H1 (cell line): ENCODE measurements at regions not wholly inside any gene's neighbourhood (a gene's known extent, or its start where the extent isn't known, plus 50 kb on each side); places are given as distances from the start of the nearest gene placed in this dataset.
A peak's percentile ranks its signal among the peaks of the same experiment; 100 is the strongest.
"Not testable (repeated sequence)": the region's sequence is repeated elsewhere in the genome, so short reads cannot be mapped to it uniquely, and the experiment has no call there.

Experiments used
- CTCF ChIA-PET: fragments of 300-600 bp; sonication (Branson Sonifier 250); formaldehyde crosslinking; loops from one replicate; lab custom pipeline; 2021; ENCODE audit not compliant: partially characterized antibody; lab: Charles Lee
- POLR2A ChIA-PET: fragments of 300-600 bp; sonication (Branson Sonifier 250); formaldehyde crosslinking; loops from one replicate; lab custom pipeline; 2021; ENCODE audit warnings: inconsistent platforms; ENCODE audit not compliant: partially characterized antibody; lab: Charles Lee
- DNase-seq, 2 experiments: peaks; one replicate each; pipeline versions ENCODE4 v3.0.0 to v3.0.0-alpha.2; 2010 to 2022; ENCODE audit warnings: low spot score in 2 of 2, low read depth in 1 of 2, mixed read lengths in 1 of 2
- FAIRE-seq: peaks from 2 replicates; lab custom pipeline; 2011; peaks lifted over from hg19 to GRCh38; lab: Jason Lieb, UNC
- H2AFZ ChIP-seq: 2 replicates; pipeline ENCODE4 v1.8.1; 2012; ENCODE audit warnings: low read length, inconsistent platforms
- H2AK5ac ChIP-seq: 2 replicates; pipeline ENCODE4 v1.6.1; 2013; ENCODE audit warnings: low read depth, low read length
- H2BK120ac ChIP-seq: replicated peaks from 2 replicates; pipeline ENCODE3; 2013; ENCODE audit warnings: low read depth, low read length, inconsistent platforms
- H2BK12ac ChIP-seq: 2 replicates; pipeline ENCODE4 v1.6.1; 2013; ENCODE audit warnings: low read depth, low read length
- H2BK15ac ChIP-seq: 2 replicates; pipeline ENCODE4 v1.6.1; 2013; ENCODE audit warnings: low read length
- H2BK20ac ChIP-seq: 2 replicates; pipeline ENCODE4 v1.6.1; 2013; ENCODE audit warnings: low read length
- H2BK5ac ChIP-seq: 2 replicates; pipeline ENCODE4 v1.6.1; 2013; ENCODE audit warnings: low read depth, low read length
- H3K14ac ChIP-seq: 2 replicates; pipeline ENCODE4 v1.6.1; 2013; ENCODE audit warnings: inconsistent platforms; ENCODE audit not compliant: insufficient read length
- H3K18ac ChIP-seq: 2 replicates; pipeline ENCODE4 v1.6.1; 2013; ENCODE audit warnings: low read length; ENCODE audit errors: extremely low read depth
- H3K23ac ChIP-seq: 2 replicates; pipeline ENCODE4 v1.6.1; 2013; ENCODE audit warnings: inconsistent platforms; ENCODE audit not compliant: insufficient read length
- H3K23me2 ChIP-seq: 2 replicates; pipeline ENCODE4 v1.6.1; 2013; ENCODE audit warnings: low read depth, low read length
- H3K27ac ChIP-seq: 2 replicates; pipeline ENCODE4 v1.6.1; 2011; ENCODE audit warnings: low read depth, low read length, inconsistent platforms
- H3K27me3 ChIP-seq, 4 experiments: replicated peaks in 1 of 4; 1 replicate in 1 of 4; 2 replicates in 3 of 4; pipeline versions ENCODE4 v1.6.1 to v1.8.1; 2011 to 2013; ENCODE audit warnings: low read length in 3 of 4, mild to moderate bottlenecking in 3 of 4, inconsistent platforms in 2 of 4, mixed read lengths in 2 of 4, moderate library complexity in 1 of 4; ENCODE audit not compliant: control insufficient read depth in 3 of 4, insufficient read depth in 3 of 4; ENCODE audit errors: extremely low read depth in 1 of 4
- H3K36me3 ChIP-seq, 4 experiments: 2 replicates each; pipeline versions ENCODE4 v1.6.1 to v1.8.1; 2011 to 2013; ENCODE audit warnings: mild to moderate bottlenecking in 4 of 4, low read length in 3 of 4, moderate library complexity in 2 of 4, control low read depth in 1 of 4, inconsistent platforms in 1 of 4; ENCODE audit not compliant: insufficient read depth in 4 of 4, control insufficient read depth in 2 of 4
- H3K4ac ChIP-seq: replicated peaks from 2 replicates; pipeline ENCODE3; 2013; ENCODE audit warnings: low read length, low read depth, mixed read lengths, inconsistent platforms; ENCODE audit not compliant: insufficient read length
- H3K4me1 ChIP-seq, 4 experiments: replicated peaks in 1 of 4; 1 replicate in 1 of 4; 2 replicates in 3 of 4; pipeline versions ENCODE4 v1.6.1 to v1.8.1; 2011 to 2013; ENCODE audit warnings: low read length in 3 of 4, inconsistent platforms in 2 of 4, mixed read lengths in 1 of 4; ENCODE audit not compliant: insufficient read depth in 4 of 4, control insufficient read depth in 3 of 4
- H3K4me2 ChIP-seq, 2 experiments: 2 replicates each; pipeline versions ENCODE4 v1.6.1 to v1.8.1; 2011 to 2013; ENCODE audit warnings: low read depth in 2 of 2, low read length in 2 of 2, control low read depth in 1 of 2, inconsistent platforms in 1 of 2, mild to moderate bottlenecking in 1 of 2; ENCODE audit not compliant: insufficient read depth in 1 of 2
- H3K4me3 ChIP-seq, 4 experiments: fragments of 200-600, 300-600 bp in 1 of 4; sonication (generic), shearing (Covaris generic), sonication (Bioruptor Twin) in 1 of 4; 2 replicates each; pipeline versions ENCODE4 v1.5.1 to v1.8.1; 2011 to 2016; ENCODE audit warnings: low read length in 4 of 4, low read depth in 3 of 4, control low read depth in 2 of 4, inconsistent platforms in 2 of 4, mild to moderate bottlenecking in 2 of 4, mixed read lengths in 1 of 4, moderate library complexity in 1 of 4; ENCODE audit not compliant: insufficient read depth in 2 of 4; ENCODE audit errors: extremely low read depth in 1 of 4
- H3K56ac ChIP-seq: replicated peaks from 2 replicates; pipeline ENCODE3; 2013; ENCODE audit warnings: low read depth, mild to moderate bottlenecking, mixed read lengths, low read length, inconsistent platforms; ENCODE audit not compliant: insufficient read length
- H3K79me1 ChIP-seq: 2 replicates; pipeline ENCODE4 v1.6.1; 2013; ENCODE audit warnings: low read depth, low read length, control low read depth
- H3K79me2 ChIP-seq, 2 experiments: 2 replicates each; pipeline versions ENCODE4 v1.6.1 to v1.8.1; 2012 to 2013; ENCODE audit warnings: low read length in 2 of 2, mild to moderate bottlenecking in 2 of 2, inconsistent platforms in 1 of 2; ENCODE audit not compliant: insufficient read depth in 2 of 2, control insufficient read depth in 1 of 2
- H3K9ac ChIP-seq, 4 experiments: replicated peaks in 1 of 4; 1 replicate in 1 of 4; 2 replicates in 3 of 4; pipeline versions ENCODE4 v1.6.1 to v1.8.1; 2011 to 2013; ENCODE audit warnings: low read depth in 3 of 4, low read length in 3 of 4, control low read depth in 2 of 4, mild to moderate bottlenecking in 2 of 4, moderate library complexity in 2 of 4, inconsistent platforms in 1 of 4; ENCODE audit errors: extremely low read depth in 1 of 4
- H3K9me3 ChIP-seq, 2 experiments: 2 replicates each; pipeline versions ENCODE4 v1.6.1 to v1.8.1; 2012 to 2013; ENCODE audit warnings: mild to moderate bottlenecking in 2 of 2, moderate library complexity in 2 of 2, control low read depth in 1 of 2, inconsistent platforms in 1 of 2, low read depth in 1 of 2, low read length in 1 of 2, mixed read lengths in 1 of 2; ENCODE audit not compliant: insufficient read depth in 2 of 2
- H4K20me1 ChIP-seq, 2 experiments: replicated peaks in 1 of 2; 2 replicates each; pipeline versions ENCODE3 to v1.8.1; 2011 to 2013; ENCODE audit warnings: inconsistent platforms in 2 of 2, low read length in 2 of 2, mild to moderate bottlenecking in 1 of 2; ENCODE audit not compliant: insufficient read depth in 2 of 2, control insufficient read depth in 1 of 2
- H4K5ac ChIP-seq: 2 replicates; pipeline ENCODE4 v1.6.1; 2013; ENCODE audit warnings: low read length, low read depth, mixed read lengths, inconsistent platforms; ENCODE audit not compliant: insufficient read length
- H4K8ac ChIP-seq: 2 replicates; pipeline ENCODE4 v1.8.0; 2013; ENCODE audit warnings: mild to moderate bottlenecking, moderate library complexity, low read length, inconsistent platforms; ENCODE audit not compliant: insufficient read depth; ENCODE audit errors: extremely low read depth
- H4K91ac ChIP-seq: replicated peaks from 2 replicates; pipeline ENCODE3; 2013; ENCODE audit warnings: low read length, mixed read lengths, inconsistent platforms; ENCODE audit not compliant: insufficient read length
- CBX5 ChIP-seq: fragments of 300-800, 300-1000 bp; sonication (generic); IDR thresholded peaks from 2 replicates; pipeline ENCODE4 v1.7.1; 2016; ENCODE audit warnings: antibody characterized with exemption, low read length, low read depth
- CREB1 ChIP-seq: IDR thresholded peaks from 2 replicates; pipeline ENCODE4 v1.6.1; 2012; ENCODE audit warnings: inconsistent platforms
- CTCF ChIP-seq, 3 experiments: IDR thresholded peaks; 1 replicate in 2 of 3; 2 replicates in 1 of 3; pipeline versions ENCODE4 v1.5.1 to v1.6.1; 2011; ENCODE audit warnings: low read length in 3 of 3, mild to moderate bottlenecking in 3 of 3, inconsistent platforms in 2 of 3, low read depth in 1 of 3, moderate library complexity in 1 of 3; ENCODE audit not compliant: insufficient read depth in 1 of 3; ENCODE audit errors: control extremely low read depth in 1 of 3
- WGBS, 2 experiments: shearing (Covaris generic) in 1 of 2; methylation state at CpG; one replicate each; pipeline versions ENCODE4 v1.1.6 to v1.1.7; 2013 to 2015; ENCODE audit warnings: low lambda C conversion rate in 2 of 2, mixed read lengths in 2 of 2, inconsistent platforms in 1 of 2, low coverage in 1 of 2, missing lambda C conversion rate in 1 of 2; ENCODE audit not compliant: insufficient replicate concordance in 2 of 2, insufficient coverage in 1 of 2, insufficient read length in 1 of 2; ENCODE audit errors: extremely low coverage in 1 of 2, missing lambda C conversion rate in 1 of 2; 5-methylcytosine and 5-hydroxymethylcytosine counted together

GRCh38 chr4:188403272-188403671 is 264.0 kb downstream of the TRIML1 start (continued):
- TF ChIP-seq CTCF (IDR thresholded peaks at IDR 0.05; ENCODE audit: control extremely low read depth in 1 of 3, insufficient read depth in 1 of 3, low read depth in 1 of 3, low read length in 3 of 3), result peak; percentile 50 to 75 (median 63)
- TF ChIP-seq CBX5, result no peak
- no peak for TF ChIP-seq CREB1

GRCh38 chr4:188405071-188405835 is 266.0 kb downstream of the TRIML1 start:
- H2AK5ac ChIP-seq, H3K4me2 ChIP-seq, FAIRE-seq, H3K79me2 ChIP-seq, H3K27me3 ChIP-seq, H3K23me2 ChIP-seq, H4K5ac ChIP-seq, H3K9me3 ChIP-seq, CTCF ChIA-PET, H3K23ac ChIP-seq, H2BK12ac ChIP-seq, H3K4me1 ChIP-seq, H3K36me3 ChIP-seq, H2AFZ ChIP-seq, H4K20me1 ChIP-seq, H3K14ac ChIP-seq, H3K9ac ChIP-seq, H3K27ac ChIP-seq, H2BK15ac ChIP-seq, H3K18ac ChIP-seq, H2BK120ac ChIP-seq, H3K79me1 ChIP-seq, POLR2A ChIA-PET, H2BK5ac ChIP-seq, H4K8ac ChIP-seq, H3K4me3 ChIP-seq, H3K4ac ChIP-seq, DNase-seq, H2BK20ac ChIP-seq, H3K56ac ChIP-seq, H4K91ac ChIP-seq: not testable (repeated sequence)
- 96% methylated on average over 14 of the region's 14 CpGs; no CpG with 5 or more reads in 1 of the 2 experiments for WGBS, 2 experiments
